ENCODE measurements at regions not wholly inside any gene's neighbourhood (a gene's known extent, or its start where the extent isn't known, plus 50 kb on each side); places are given as distances from the start of the nearest gene placed in this dataset.

DNA sequence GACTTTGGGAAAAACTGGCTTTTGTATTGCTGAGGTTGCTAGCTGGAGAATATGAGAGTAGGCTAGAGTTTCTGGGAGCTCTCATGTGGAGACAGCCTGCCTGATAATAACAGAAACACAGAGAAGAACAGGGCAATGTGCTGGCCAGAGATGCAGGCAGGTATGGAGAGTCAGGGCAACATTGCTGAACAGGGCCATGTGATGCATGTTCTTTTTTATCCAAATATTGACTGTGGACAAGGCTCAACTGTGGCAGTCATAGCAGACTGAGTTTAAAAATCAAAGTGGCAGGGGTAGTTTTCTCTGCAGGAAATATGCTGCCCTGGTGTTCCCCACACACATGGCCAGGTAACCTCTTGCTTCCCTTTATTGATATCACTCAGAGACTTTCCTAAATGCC is 381.1 kb downstream of the RASEF start:
- TF ChIP-seq, protein P1, sequence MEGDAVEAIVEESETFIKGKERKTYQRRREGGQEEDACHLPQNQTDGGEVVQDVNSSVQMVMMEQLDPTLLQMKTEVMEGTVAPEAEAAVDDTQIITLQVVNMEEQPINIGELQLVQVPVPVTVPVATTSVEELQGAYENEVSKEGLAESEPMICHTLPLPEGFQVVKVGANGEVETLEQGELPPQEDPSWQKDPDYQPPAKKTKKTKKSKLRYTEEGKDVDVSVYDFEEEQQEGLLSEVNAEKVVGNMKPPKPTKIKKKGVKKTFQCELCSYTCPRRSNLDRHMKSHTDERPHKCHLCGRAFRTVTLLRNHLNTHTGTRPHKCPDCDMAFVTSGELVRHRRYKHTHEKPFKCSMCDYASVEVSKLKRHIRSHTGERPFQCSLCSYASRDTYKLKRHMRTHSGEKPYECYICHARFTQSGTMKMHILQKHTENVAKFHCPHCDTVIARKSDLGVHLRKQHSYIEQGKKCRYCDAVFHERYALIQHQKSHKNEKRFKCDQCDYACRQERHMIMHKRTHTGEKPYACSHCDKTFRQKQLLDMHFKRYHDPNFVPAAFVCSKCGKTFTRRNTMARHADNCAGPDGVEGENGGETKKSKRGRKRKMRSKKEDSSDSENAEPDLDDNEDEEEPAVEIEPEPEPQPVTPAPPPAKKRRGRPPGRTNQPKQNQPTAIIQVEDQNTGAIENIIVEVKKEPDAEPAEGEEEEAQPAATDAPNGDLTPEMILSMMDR (IDR thresholded peaks at IDR 0.05), result no peak
- TF ChIP-seq POLR2A (IDR thresholded peaks at IDR 0.05) (no peak), POLR2AphosphoS5 (IDR thresholded peaks at IDR 0.05) (no peak)

Measured in breast epithelium (tissue), 3 donors.